ENCODE measurements at regions not wholly inside any gene's neighbourhood (a gene's known extent, or its start where the extent isn't known, plus 50 kb on each side); places are given as distances from the start of the nearest gene placed in this dataset.

DNA sequence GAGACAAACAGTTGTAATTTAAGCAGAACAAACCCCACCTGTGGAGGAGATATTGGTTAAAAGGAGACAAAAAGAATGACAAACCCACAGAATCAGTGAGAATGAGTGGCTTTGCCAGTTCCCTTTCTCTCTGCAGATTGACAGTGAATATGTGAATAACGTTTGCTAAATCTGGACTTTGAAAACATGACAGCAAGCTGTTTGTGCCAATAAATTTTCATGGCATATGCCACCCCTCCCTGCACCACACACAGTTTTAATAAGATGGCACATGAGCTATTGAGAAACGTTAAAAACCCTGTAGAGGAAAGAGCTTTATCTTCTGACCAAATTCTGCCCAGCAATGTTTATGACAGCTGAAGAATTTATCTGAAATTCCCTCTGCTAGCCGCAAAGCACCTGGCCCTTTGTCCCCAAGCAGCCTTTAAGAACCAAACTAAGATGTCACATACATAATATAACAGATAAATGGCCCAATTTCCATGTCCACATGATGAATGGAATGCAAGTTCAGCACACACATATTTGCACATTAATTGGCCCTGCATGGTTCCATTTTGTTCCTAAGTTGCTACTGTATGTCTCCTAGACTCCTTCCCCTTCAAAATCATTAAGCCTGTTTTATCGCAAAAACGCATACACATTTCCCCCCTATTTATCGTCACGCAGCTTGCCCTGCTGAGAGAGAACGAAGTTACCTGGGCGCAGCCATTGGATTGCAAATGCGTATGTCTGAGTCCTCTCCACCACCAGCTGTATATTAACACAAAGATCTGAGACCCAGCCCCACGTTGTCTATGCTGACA lies 773.5 kb upstream of the EEF2KMT start:
- H3K4me1 ChIP-seq = no peaks in the 10 kb centered on the region
- no peak overlapping the region for H3K4me3 ChIP-seq
- TF ChIP-seq, protein P1, sequence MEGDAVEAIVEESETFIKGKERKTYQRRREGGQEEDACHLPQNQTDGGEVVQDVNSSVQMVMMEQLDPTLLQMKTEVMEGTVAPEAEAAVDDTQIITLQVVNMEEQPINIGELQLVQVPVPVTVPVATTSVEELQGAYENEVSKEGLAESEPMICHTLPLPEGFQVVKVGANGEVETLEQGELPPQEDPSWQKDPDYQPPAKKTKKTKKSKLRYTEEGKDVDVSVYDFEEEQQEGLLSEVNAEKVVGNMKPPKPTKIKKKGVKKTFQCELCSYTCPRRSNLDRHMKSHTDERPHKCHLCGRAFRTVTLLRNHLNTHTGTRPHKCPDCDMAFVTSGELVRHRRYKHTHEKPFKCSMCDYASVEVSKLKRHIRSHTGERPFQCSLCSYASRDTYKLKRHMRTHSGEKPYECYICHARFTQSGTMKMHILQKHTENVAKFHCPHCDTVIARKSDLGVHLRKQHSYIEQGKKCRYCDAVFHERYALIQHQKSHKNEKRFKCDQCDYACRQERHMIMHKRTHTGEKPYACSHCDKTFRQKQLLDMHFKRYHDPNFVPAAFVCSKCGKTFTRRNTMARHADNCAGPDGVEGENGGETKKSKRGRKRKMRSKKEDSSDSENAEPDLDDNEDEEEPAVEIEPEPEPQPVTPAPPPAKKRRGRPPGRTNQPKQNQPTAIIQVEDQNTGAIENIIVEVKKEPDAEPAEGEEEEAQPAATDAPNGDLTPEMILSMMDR (IDR thresholded peaks at IDR 0.05) = no peak
- TF ChIP-seq POLR2AphosphoS5 (IDR thresholded peaks at IDR 0.05) = no peak
- no peak for TF ChIP-seq POLR2A (IDR thresholded peaks at IDR 0.05)
- no peak overlapping the region for H3K27ac ChIP-seq
- H3K9me3 ChIP-seq = no peaks in the 10 kb centered on the region
- no peaks in the 10 kb centered on the region for H3K36me3 ChIP-seq
- DNase-seq (ENCODE audit: low spot score in 2 of 2) = no peak
- no peaks in the 10 kb centered on the region for H3K27me3 ChIP-seq
- intact Hi-C loops (cut with DNase I; ENCODE audit: low total_unique reads) = no loop called here

DNA sequence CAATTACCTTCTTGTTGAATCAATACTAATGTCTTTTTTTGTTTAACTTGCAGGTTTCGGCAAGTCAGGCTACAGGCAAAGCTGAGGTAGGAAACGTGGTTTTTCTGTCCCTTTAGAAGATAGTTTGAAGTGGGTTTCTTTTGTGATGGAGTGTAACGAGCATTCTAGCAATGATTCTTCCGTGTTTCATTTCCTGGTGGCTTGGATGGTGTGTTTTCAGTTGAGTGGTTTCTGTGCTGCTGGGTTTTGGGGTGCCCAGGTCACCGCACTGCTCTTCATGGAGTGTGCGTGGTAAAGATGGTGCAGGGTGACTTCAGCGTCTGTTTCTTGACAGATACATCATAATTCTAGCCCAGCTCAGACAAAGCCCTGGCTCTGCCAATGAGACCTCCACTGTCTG lies 769.7 kb upstream of the EEF2KMT start:
- no peaks in the 10 kb centered on the region for H3K36me3 ChIP-seq
- TF ChIP-seq, protein P1 (IDR thresholded peaks at IDR 0.05) = no peak
- TF ChIP-seq POLR2A (IDR thresholded peaks at IDR 0.05) (no peak), POLR2AphosphoS5 (IDR thresholded peaks at IDR 0.05) (no peak)
- no peaks in the 10 kb centered on the region for H3K4me1 ChIP-seq
- no peak overlapping the region for H3K4me3 ChIP-seq
- H3K27me3 ChIP-seq = no peaks in the 10 kb centered on the region
- peaks cover 0 to 3% of the 10 kb centered on the region in 2 donors for H3K9me3 ChIP-seq
- intact Hi-C loops (cut with DNase I; ENCODE audit: low total_unique reads) = no loop called here
- no peak for DNase-seq (ENCODE audit: low spot score in 2 of 2)
- no peak overlapping the region for H3K27ac ChIP-seq

DNA sequence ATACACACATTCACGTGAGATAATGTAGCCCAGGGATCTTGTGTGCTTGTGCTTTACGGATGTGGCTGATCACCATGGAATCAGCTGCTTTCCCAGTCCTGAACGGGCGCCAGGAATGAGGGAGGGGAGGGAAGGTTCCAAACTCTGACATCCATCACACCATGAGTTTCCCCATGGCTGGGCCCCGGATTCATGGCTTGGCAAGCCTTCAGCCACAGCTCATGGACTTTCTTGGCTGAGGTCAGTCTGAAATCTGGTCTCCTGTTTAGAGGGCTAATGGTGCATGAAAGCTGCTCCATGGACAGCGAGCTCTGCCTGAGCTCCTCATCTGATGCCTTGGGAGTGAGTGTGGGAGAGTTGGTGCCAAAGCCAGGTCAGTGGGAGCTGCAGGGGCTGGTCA lies 767.6 kb upstream of the EEF2KMT start:
- no peaks in the 10 kb centered on the region for H3K4me1 ChIP-seq
- H3K36me3 ChIP-seq = no peaks in the 10 kb centered on the region
- no peak for TF ChIP-seq POLR2A (IDR thresholded peaks at IDR 0.05)
- no peak for DNase-seq (ENCODE audit: low spot score in 2 of 2)
- intact Hi-C loops (cut with DNase I; ENCODE audit: low total_unique reads) = no loop called here
- no peaks in the 10 kb centered on the region for H3K27me3 ChIP-seq
- peaks cover 0 to 3% of the 10 kb centered on the region in 2 donors for H3K9me3 ChIP-seq
- no peak overlapping the region for H3K27ac ChIP-seq
- no peak overlapping the region for H3K4me3 ChIP-seq

DNA sequence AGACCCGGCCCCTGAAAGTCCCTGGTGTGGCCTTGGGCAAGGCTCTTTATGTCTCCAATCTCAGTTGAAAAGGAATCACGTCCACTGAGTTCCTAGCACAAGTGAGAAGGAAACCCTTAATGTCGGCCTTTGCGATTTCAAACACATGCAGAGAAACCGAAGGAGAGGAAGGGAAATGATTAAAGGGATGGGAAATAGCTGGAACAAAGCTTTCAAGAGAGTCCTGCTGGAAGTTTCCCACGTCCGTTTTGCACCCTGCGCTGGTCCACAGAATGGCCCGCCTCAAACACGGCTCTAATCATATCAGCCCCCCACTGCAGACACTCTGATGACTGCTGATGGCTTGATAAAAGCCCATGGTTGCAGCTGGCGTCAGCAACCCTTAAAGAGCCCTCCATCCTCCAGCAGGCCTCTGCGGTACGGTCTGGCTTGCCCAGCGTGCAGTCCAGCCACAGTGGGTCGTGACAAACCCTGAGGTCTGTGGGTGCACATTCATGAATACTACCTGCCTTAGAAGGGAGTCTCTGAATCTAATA lies 765.5 kb upstream of the EEF2KMT start:
- no peak for DNase-seq (ENCODE audit: low spot score in 2 of 2)

DNA sequence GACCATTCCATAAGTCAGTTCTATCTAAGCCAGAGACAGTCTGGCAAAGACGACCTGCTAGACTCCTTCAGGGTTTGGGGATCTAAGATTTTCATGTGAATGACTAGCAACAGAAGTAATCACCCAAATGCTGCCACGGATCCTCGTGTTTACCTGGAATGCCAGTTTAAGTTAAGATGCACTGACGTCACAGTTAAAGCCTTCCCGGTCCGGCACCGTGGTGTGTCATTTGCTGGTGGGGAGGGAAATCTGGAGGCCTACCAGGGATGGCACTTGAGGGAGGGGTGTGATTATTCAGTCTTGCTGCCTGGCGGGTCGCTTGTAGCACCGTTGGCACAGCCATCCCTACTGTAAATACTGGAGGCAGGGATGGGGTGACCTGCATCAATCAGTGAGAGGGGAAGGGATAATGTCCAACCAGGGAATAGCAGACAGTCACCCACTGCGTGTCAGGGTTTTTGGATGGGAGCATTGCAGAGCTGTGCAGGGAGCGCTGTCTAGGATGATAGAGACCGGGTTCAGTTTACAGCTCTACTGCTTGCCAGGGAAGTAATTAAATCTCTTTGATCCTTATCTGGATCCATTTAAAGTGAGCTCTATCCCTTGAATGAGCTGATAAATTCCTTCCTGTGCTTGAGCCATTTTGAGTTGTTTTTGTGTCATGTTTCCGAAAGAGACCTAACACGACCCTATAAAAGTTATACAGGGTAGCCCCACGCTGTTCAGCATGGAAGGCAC lies 764.7 kb upstream of the EEF2KMT start:
- Histone ChIP-seq H3K27me3 (no peaks in the 10 kb centered on the region), H3K36me3 (no peaks in the 10 kb centered on the region), H3K9me3 (peaks cover 0 to 3% of the 10 kb centered on the region in 2 donors), H3K27ac (no peak overlapping the region), H3K4me3 (no peak overlapping the region), H3K4me1 (no peaks in the 10 kb centered on the region)
- intact Hi-C loops (cut with DNase I; ENCODE audit: low total_unique reads) = no loop called here
- no peak for DNase-seq (ENCODE audit: low spot score in 2 of 2)
- TF ChIP-seq POLR2AphosphoS5 (IDR thresholded peaks at IDR 0.05) (no peak), POLR2A (IDR thresholded peaks at IDR 0.05) (no peak)
- TF ChIP-seq, protein P1 (IDR thresholded peaks at IDR 0.05) = no peak

More for the DNA sequence above, 765.5 kb upstream of the EEF2KMT start:
- intact Hi-C loops (cut with DNase I; ENCODE audit: low total_unique reads) = no loop called here
- TF ChIP-seq POLR2AphosphoS5 (IDR thresholded peaks at IDR 0.05) (no peak), POLR2A (IDR thresholded peaks at IDR 0.05) (no peak)
- TF ChIP-seq, protein P1 (IDR thresholded peaks at IDR 0.05) = no peak
- Histone ChIP-seq H3K36me3 (no peaks in the 10 kb centered on the region), H3K4me1 (no peaks in the 10 kb centered on the region), H3K27ac (no peak overlapping the region), H3K9me3 (peaks cover 0 to 3% of the 10 kb centered on the region in 2 donors), H3K27me3 (no peaks in the 10 kb centered on the region), H3K4me3 (no peak overlapping the region)

Measured in breast epithelium (tissue), 4 donors.